CD4-positive, alpha-beta T cell treated with Interleukin-17A for 1 hour (primary cell): ENCODE measurements at regions not wholly inside any gene's neighbourhood (a gene's known extent, or its start where the extent isn't known, plus 50 kb on each side); places are given as distances from the start of the nearest gene placed in this dataset.
"Not testable (repeated sequence)": the region's sequence is repeated elsewhere in the genome, so short reads cannot be mapped to it uniquely, and the experiment has no call there.

Experiments
- DNase-seq: peaks from one replicate; pipeline ENCODE4 v3.0.0-alpha.2; 2020

- no peak for DNase-seq
These were observed 529.5 kb upstream of the RGMB start for GRCh38 chr5:98243972-98244371.

GRCh38 chr5:98248949-98249348 lies 524.5 kb upstream of the RGMB start:
- no peak for DNase-seq

GRCh38 chr5:98258939-98259338 lies 514.5 kb upstream of the RGMB start:
- DNase-seq: no peak

- no peak for DNase-seq
These were observed 513.9 kb upstream of the RGMB start for GRCh38 chr5:98259595-98259994.

GRCh38 chr5:98263084-98263483 lies 510.4 kb upstream of the RGMB start:
- no peak for DNase-seq

- no peak for DNase-seq
These were observed 505.2 kb upstream of the RGMB start for GRCh38 chr5:98268162-98268860.

- no peak for DNase-seq
These were observed 497.5 kb upstream of the RGMB start for GRCh38 chr5:98275980-98276379.

- no peak for DNase-seq
These were observed 490.9 kb upstream of the RGMB start for GRCh38 chr5:98282521-98282920.

GRCh38 chr5:98292496-98292895 lies 481.0 kb upstream of the RGMB start:
- no peak for DNase-seq

- no peak for DNase-seq
These were observed 477.0 kb upstream of the RGMB start for GRCh38 chr5:98296426-98296825.

- no peak for DNase-seq
These were observed 474.0 kb upstream of the RGMB start for GRCh38 chr5:98299435-98299834.

GRCh38 chr5:98301547-98301946 lies 471.9 kb upstream of the RGMB start:
- no peak for DNase-seq

GRCh38 chr5:98307811-98308210 lies 465.7 kb upstream of the RGMB start:
- DNase-seq: no peak

- DNase-seq: no peak
These were observed 465.2 kb upstream of the RGMB start for GRCh38 chr5:98308231-98308630.

GRCh38 chr5:98308960-98309359 lies 464.5 kb upstream of the RGMB start:
- no peak for DNase-seq

GRCh38 chr5:98309785-98310598 lies 463.5 kb upstream of the RGMB start:
- no peak for DNase-seq

- DNase-seq: no peak
These were observed 459.2 kb upstream of the RGMB start for GRCh38 chr5:98314292-98314691.

- DNase-seq: no peak
These were observed 455.1 kb upstream of the RGMB start for GRCh38 chr5:98318386-98318785.

- no peak for DNase-seq
These were observed 454.0 kb upstream of the RGMB start for GRCh38 chr5:98319299-98320011.

GRCh38 chr5:98320343-98320742 lies 453.1 kb upstream of the RGMB start:
- no peak for DNase-seq

- DNase-seq: no peak
These were observed 452.1 kb upstream of the RGMB start for GRCh38 chr5:98321361-98321760.

GRCh38 chr5:98325187-98325586 lies 448.3 kb upstream of the RGMB start:
- DNase-seq: not testable (repeated sequence)

GRCh38 chr5:98328015-98328414 lies 445.4 kb upstream of the RGMB start:
- no peak for DNase-seq

GRCh38 chr5:98330871-98331270 lies 442.6 kb upstream of the RGMB start:
- DNase-seq: no peak
